GM12878 (cell line): ENCODE measurements at regions not wholly inside any gene's neighbourhood (a gene's known extent, or its start where the extent isn't known, plus 50 kb on each side); places are given as distances from the start of the nearest gene placed in this dataset.

Experiments used
- ATAC-seq: fragments of 200-7000 bp; cut with Tn5 transposase; 3 replicates; pipeline ENCODE4 v1.9.1; 2020; ENCODE audit warnings: mild to moderate bottlenecking, moderate library complexity
- BruUV-seq: library from RNA; stranded (reverse); fragments of 400-500 nt; replicated peaks from 2 replicates; lab custom pipeline; 2021; lab: Mats Ljungman, UMichigan
- CTCF ChIA-PET: fragments of 300-600 bp; sonication (Branson Sonifier 250); formaldehyde crosslinking; extraction: SDS; loops from one replicate; lab custom pipeline; 2021; ENCODE audit warnings: inconsistent platforms; lab: Yijun Ruan, JAX
- POLR2A ChIA-PET: fragments of 350-600 bp; formaldehyde crosslinking; extraction: SDS; loops from one replicate; lab custom pipeline; 2021; ENCODE audit warnings: inconsistent platforms; lab: Charles Lee
- RAD21 ChIA-PET: fragments of 300-600 bp; sonication (Branson Sonifier 250); formaldehyde crosslinking; loops from one replicate; lab custom pipeline; 2023; ENCODE audit warnings: antibody characterized with exemption; ENCODE audit not compliant: unreplicated experiment; lab: Charles Lee
- SMC1A ChIA-PET: fragments of 300-600 bp; sonication (Branson Sonifier 250); formaldehyde crosslinking; loops from one replicate; lab custom pipeline; 2023; ENCODE audit not compliant: unreplicated experiment, uncharacterized antibody; lab: Charles Lee
- DNase-seq: peaks from one replicate; pipeline ENCODE4 v3.0.0-alpha.2; 2011; ENCODE audit warnings: low read depth, low spot score
- FAIRE-seq: peaks from 3 replicates; lab custom pipeline; 2011; peaks lifted over from hg19 to GRCh38; lab: Jason Lieb, UNC
- H2AFZ ChIP-seq: 2 replicates; pipeline ENCODE4 v1.6.0; 2011; ENCODE audit warnings: low read depth, low read length, control low read depth; ENCODE audit not compliant: control insufficient read depth
- H3K27ac ChIP-seq: 2 replicates; pipeline ENCODE4 v1.5.1; 2011; ENCODE audit warnings: control low read depth; ENCODE audit not compliant: control insufficient read depth, insufficient read depth
- H3K27me3 ChIP-seq, 2 experiments: replicated peaks in 1 of 2; 2 replicates each; pipeline versions ENCODE4 v1.6.0 to v1.6.1; 2011; ENCODE audit warnings: low read length in 1 of 2; ENCODE audit not compliant: control insufficient read depth in 2 of 2, insufficient read depth in 2 of 2
- H3K36me3 ChIP-seq, 2 experiments: 2 replicates each; pipeline ENCODE4 v1.5.1; 2011; ENCODE audit warnings: low read length in 1 of 2; ENCODE audit not compliant: control insufficient read depth in 2 of 2, insufficient read depth in 2 of 2
- H3K4me1 ChIP-seq: 2 replicates; pipeline ENCODE4 v1.6.1; 2011; ENCODE audit warnings: mild to moderate bottlenecking, low read length, moderate library complexity, mixed read lengths; ENCODE audit not compliant: control insufficient read depth, insufficient read depth
- H3K4me2 ChIP-seq: 2 replicates; pipeline ENCODE4 v1.6.0; 2011; ENCODE audit warnings: control low read depth; ENCODE audit not compliant: control insufficient read depth, insufficient read depth
- H3K4me3 ChIP-seq: fragments of 200-600 bp; sonication (generic); 2 replicates; pipeline ENCODE4 v1.5.1; 2016
- H3K79me2 ChIP-seq: 2 replicates; pipeline ENCODE4 v1.6.0; 2011; ENCODE audit warnings: low read length; ENCODE audit not compliant: control insufficient read depth, insufficient read depth
- H3K9ac ChIP-seq: 2 replicates; pipeline ENCODE4 v1.8.0; 2011; ENCODE audit warnings: low read length, control low read depth, mixed read lengths; ENCODE audit not compliant: control insufficient read depth, insufficient read depth
- H3K9me3 ChIP-seq: replicated peaks from 3 replicates; pipeline ENCODE4 v1.5.1; 2011; ENCODE audit warnings: mild to moderate bottlenecking, low read length; ENCODE audit not compliant: control insufficient read depth, insufficient read depth
- H4K20me1 ChIP-seq: 2 replicates; pipeline ENCODE4 v1.6.0; 2011; ENCODE audit not compliant: control insufficient read depth, insufficient read depth
- ATF3 ChIP-seq: IDR thresholded peaks from 2 replicates; pipeline ENCODE4 v1.6.1; 2011; ENCODE audit warnings: low read depth, mild to moderate bottlenecking, low read length, moderate library complexity, borderline replicate concordance; ENCODE audit errors: extremely low read depth
- BCL3 ChIP-seq: IDR thresholded peaks from 2 replicates; pipeline ENCODE4 v1.6.1; 2011; ENCODE audit warnings: borderline replicate concordance, low read depth, mild to moderate bottlenecking, moderate library complexity, low read length; ENCODE audit not compliant: insufficient read depth, poor library complexity, severe bottlenecking
- ESRRA ChIP-seq: IDR thresholded peaks from 2 replicates; pipeline ENCODE4 v1.6.1; 2012; ENCODE audit warnings: mild to moderate bottlenecking, low read length, improper control_type of control experiment
- ETV6 ChIP-seq, 2 experiments: fragments of 450-650 bp in 1 of 2; IDR thresholded peaks in 1 of 2; conservative IDR thresholded peaks in 1 of 2; 2 replicates each; pipeline ENCODE4 v1.6.1; 2014; ENCODE audit warnings: antibody characterized with exemption in 1 of 2, borderline replicate concordance in 1 of 2, low read depth in 1 of 2, mild to moderate bottlenecking in 1 of 2, moderate library complexity in 1 of 2
- NKRF ChIP-seq: fragments of 450-650 bp; conservative IDR thresholded peaks from 2 replicates; pipeline ENCODE4 v1.6.1; 2017; ENCODE audit warnings: mild to moderate bottlenecking, moderate library complexity
- PAX8 ChIP-seq: fragments of 450-650 bp; IDR thresholded peaks from 2 replicates; pipeline ENCODE4 v1.6.1; 2017; ENCODE audit warnings: mild to moderate bottlenecking, moderate library complexity
- POLR2AphosphoS2 ChIP-seq: IDR thresholded peaks from 2 replicates; pipeline ENCODE4 v1.6.1; 2011; ENCODE audit warnings: low read depth, mild to moderate bottlenecking, low read length, improper control_type of control experiment, moderate library complexity
- RCOR1 ChIP-seq: conservative IDR thresholded peaks from 2 replicates; pipeline ENCODE4 v1.6.1; 2012; ENCODE audit warnings: low read depth, low read length, improper control_type of control experiment
- REST ChIP-seq: IDR thresholded peaks from 2 replicates; pipeline ENCODE4 v1.6.1; 2012; ENCODE audit warnings: mild to moderate bottlenecking, low read depth, low read length
- STAT1 ChIP-seq: fragments of 450-650 bp; conservative IDR thresholded peaks from 2 replicates; pipeline ENCODE4 v1.6.1; 2014; ENCODE audit warnings: antibody characterized with exemption, mild to moderate bottlenecking
- in situ Hi-C: fragments of 300-500 bp; cut with MboI; formaldehyde crosslinking; loops from 9 replicates; pipeline ENCODE4 v1.14.3; 2018; ENCODE audit warnings: mixed read lengths
- intact Hi-C: fragments of 100-400 bp; cut with micrococcal nuclease; formaldehyde crosslinking; loops from one replicate; pipeline ENCODE4 v1.14.2; 2022; ENCODE audit not compliant: unreplicated experiment

GRCh38 chr3:89908711-89909213 lies 801.3 kb downstream of the EPHA3 start:
- TF ChIP-seq BCL3 (no peak), ATF3 (no peak), ESRRA (no peak), POLR2AphosphoS2 (no peak), NKRF (no peak), STAT1 (no peak), PAX8 (no peak), ETV6 (conservative IDR thresholded peaks at IDR 0.05 in 1 of 2, IDR thresholded peaks at IDR 0.05 in 1 of 2; ENCODE audit: borderline replicate concordance in 1 of 2, low read depth in 1 of 2) (no peak), RCOR1 (no peak), REST (no peak)
- TF ChIP-seq, all 136 proteins: peak for 0
- ChIA-PET CTCF (interaction anchor here (0.8 to 1.3 kb wide), 2 partner anchors 29 to 793 kb away, joined by 3 read pairs; no protein-coding TSS in a partner anchor), POLR2A (no interaction called here)

More at GRCh38 chr3:89908711-89909213, 801.3 kb downstream of the EPHA3 start:
- in situ Hi-C loops: no loop called here
- no peaks in the 10 kb centered on the region for H3K27me3 ChIP-seq
- no peaks in the 10 kb centered on the region for H3K4me1 ChIP-seq
- ATAC-seq (no peak), DNase-seq (no peak), FAIRE-seq (no peak)
- no TSS peak for BruUV-seq
- no peak overlapping the region for H3K27ac ChIP-seq
- intact Hi-C loops: no loop called here
- ChIA-PET SMC1A (interaction anchor here (0.9 kb wide), 1 partner anchor 26 kb away, joined by 3 read pairs; no protein-coding TSS in a partner anchor), RAD21 (interaction anchor here (1.1 kb wide), 1 partner anchor 183 kb away, joined by 3 read pairs; no protein-coding TSS in a partner anchor)
- H3K4me3 ChIP-seq: no peak overlapping the region
- no peaks in the 10 kb centered on the region for H4K20me1 ChIP-seq
- H3K4me2 ChIP-seq: no peak overlapping the region
- no peaks in the 10 kb centered on the region for H3K36me3 ChIP-seq
- H3K79me2 ChIP-seq: no peaks in the 10 kb centered on the region
- no peak overlapping the region for H2AFZ ChIP-seq
- no peak overlapping the region for H3K9ac ChIP-seq
- no peaks in the 10 kb centered on the region for H3K9me3 ChIP-seq
